Muscle of arm (tissue), 1 donor: ENCODE measurements at regions not wholly inside any gene's neighbourhood (a gene's known extent, or its start where the extent isn't known, plus 50 kb on each side); places are given as distances from the start of the nearest gene placed in this dataset.
"Not testable (repeated sequence)": the region's sequence is repeated elsewhere in the genome, so short reads cannot be mapped to it uniquely, and the experiment has no call there.

Experiments used
- DNase-seq: peaks from one replicate; pipeline ENCODE4 v3.0.0-alpha.2; 2013

DNA sequence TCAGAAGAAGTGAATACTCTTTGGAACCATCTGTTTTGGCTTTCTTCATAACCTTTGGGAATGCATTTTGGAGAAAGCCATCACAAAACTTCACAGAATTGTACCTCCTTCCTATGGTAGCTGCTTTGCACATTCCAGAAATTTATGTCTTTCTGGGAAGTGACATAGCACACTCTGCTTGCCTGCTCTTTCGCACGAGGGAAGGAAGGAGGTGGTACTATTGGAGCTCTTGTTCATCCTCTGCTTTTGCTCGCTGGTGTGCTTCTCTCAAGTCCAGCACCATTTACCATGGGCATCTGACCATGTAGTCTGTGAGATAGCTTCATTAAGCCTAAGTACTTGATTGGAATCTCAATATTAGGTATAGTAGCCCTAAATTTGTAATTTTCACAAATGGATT is 473.3 kb upstream of the SLC35B3 start:
- no peak for DNase-seq

GRCh38 chr6:8906699-8907098 is 471.4 kb upstream of the SLC35B3 start:
- no peak for DNase-seq

- DNase-seq = no peak
These were observed 470.4 kb upstream of the SLC35B3 start for GRCh38 chr6:8905757-8906156.

GRCh38 chr6:8904754-8905153 is 469.4 kb upstream of the SLC35B3 start:
- no peak for DNase-seq

DNA sequence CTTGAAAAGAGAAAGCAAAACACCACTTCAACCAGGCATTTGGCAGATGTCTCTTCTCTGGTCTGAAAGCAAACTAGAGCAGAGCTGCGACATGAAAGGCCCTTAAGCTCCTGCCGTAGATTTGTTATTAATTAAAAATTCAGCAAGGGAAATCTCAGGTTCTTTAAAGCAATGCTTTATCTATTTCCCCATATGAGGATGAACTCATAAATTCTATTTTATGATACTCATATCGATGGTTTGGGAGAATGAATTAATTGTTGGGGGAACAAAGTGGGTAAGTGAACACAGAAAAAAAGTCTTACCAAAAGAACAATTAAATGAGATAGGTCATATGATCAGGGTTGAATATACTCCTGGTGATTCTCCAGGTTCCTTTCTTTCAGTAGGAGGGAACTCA is 464.7 kb upstream of the SLC35B3 start:
- no peak for DNase-seq

- DNase-seq = no peak
These were observed 454.2 kb upstream of the SLC35B3 start for GRCh38 chr6:8889514-8889913.

DNA sequence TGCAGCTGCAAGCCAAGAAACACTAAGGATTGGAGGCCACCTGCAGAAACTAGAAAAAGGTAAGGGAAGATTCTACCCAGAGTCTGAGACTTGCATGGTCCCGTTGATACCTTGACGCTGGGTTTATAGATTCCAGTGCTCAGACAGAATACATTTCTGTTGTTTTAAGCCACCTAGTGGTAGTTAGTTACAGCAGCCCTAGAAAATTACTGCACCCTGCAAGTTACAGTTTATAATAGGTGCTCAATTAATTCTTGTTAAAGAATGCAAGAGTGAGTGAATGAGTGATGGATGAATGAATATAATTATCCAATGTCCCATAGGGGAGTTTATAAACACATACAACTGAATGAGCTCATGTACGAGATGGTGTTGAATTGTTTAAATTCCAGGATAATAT is 453.1 kb upstream of the SLC35B3 start:
- no peak for DNase-seq

- no peak for DNase-seq
These were observed 446.3 kb upstream of the SLC35B3 start for GRCh38 chr6:8881663-8882062.

GRCh38 chr6:8879334-8879733 is 444.0 kb upstream of the SLC35B3 start:
- no peak for DNase-seq

GRCh38 chr6:8875986-8876385 is 440.6 kb upstream of the SLC35B3 start:
- DNase-seq = no peak

DNA sequence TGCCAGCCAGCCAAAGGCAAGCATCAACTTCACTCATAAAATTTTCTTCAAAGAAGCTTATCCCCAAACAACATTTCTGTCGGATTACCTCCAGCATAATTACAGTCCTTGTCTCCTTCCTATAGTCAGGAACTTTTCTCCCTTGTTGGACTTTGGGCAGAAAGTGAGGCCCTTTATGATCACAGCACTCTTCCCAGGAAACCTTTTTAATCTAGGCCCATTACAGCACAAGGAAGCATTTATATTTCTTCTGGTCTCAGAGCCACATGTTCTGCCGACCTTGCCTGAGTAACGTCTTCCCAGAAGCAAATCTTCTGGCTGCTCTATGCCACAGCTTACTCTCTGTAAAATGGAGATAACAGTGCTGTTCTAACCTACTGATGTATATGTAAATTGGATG is 437.2 kb upstream of the SLC35B3 start:
- no peak for DNase-seq

- no peak for DNase-seq
These were observed 430.1 kb upstream of the SLC35B3 start for GRCh38 chr6:8865451-8865850.

- DNase-seq = no peak
These were observed 425.3 kb upstream of the SLC35B3 start for GRCh38 chr6:8860671-8861070.

GRCh38 chr6:8859501-8859900 is 424.2 kb upstream of the SLC35B3 start:
- no peak for DNase-seq

DNA sequence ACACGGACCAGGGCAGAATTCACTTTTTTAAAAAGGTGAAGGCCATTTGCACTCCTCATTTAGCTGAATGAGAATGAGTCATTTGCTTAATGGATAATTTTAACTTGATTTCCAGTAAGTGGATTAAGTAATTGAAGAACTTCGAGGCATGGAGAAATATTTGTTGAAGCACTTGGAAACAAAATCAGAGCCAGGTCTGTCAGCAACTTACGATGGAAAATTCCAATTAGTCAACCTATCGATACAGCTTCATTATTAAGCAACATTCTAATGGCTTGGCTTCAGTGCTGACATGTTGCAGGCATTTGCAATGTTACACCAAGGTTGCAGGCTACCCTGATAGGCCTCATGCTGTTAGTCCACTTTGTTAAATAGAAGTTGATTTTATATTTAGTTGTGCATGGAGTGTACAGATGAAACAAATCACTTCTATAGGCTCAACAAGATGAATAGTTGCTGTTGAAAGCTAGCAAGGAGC is 423.5 kb upstream of the SLC35B3 start:
- no peak for DNase-seq

DNA sequence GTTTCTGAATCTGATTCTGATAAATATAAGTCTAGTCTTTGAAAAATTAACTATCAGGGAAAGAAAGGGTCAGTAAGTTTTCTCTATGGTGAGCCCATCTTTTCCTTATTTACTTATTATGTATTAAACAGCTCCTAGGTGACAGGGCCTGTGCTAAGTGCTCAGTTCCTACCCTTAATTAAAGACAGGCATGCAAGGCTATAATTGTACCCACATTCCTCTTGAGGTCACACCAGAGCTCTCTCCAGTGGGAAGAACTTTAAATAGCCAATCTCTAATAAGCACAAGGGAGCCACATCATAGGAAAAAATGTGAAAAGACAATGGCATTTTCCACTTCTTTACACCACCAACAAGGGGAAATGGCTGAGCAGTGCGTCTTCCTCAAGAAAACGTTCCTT is 421.8 kb upstream of the SLC35B3 start:
- no peak for DNase-seq

DNA sequence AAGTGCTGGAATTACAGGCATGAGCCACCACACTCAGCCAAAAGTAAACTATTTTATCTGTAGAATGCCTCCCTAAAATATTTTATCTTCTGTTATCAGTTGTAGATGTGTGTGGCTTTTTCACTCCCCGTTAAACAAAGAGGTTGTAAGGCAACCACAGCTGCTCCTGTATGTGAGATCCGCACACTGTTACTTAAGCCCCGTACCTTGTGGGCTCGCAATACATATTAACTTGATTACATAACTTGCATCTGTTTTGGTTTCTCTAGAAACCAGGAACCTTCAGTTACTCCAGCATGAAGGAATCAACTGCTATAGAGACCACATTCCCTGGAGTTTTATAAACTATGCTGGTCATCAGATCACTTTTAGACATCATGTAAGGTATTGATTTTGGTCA is 420.1 kb upstream of the SLC35B3 start:
- DNase-seq = no peak

DNA sequence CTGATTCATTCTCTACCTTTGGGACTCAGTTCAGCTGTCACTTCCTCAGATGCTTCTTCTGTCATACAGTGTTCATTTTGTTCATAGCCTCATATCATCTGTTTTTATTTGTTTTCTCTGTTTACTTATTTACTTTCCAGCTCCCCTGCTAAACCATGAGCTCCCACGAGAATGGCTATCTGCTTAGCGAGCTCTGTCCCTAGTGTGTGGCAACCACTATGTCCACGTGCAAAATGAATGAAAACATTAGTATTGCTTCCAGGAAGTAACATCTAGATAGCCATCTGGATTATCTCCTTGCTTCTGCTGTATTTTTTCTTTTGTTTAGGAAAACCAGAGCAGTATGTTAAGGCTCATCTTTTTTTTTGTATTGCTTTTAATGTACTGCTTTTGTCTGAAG is 417.0 kb upstream of the SLC35B3 start:
- no peak for DNase-seq

GRCh38 chr6:8846680-8847079 is 411.3 kb upstream of the SLC35B3 start:
- DNase-seq = not testable (repeated sequence)

DNA sequence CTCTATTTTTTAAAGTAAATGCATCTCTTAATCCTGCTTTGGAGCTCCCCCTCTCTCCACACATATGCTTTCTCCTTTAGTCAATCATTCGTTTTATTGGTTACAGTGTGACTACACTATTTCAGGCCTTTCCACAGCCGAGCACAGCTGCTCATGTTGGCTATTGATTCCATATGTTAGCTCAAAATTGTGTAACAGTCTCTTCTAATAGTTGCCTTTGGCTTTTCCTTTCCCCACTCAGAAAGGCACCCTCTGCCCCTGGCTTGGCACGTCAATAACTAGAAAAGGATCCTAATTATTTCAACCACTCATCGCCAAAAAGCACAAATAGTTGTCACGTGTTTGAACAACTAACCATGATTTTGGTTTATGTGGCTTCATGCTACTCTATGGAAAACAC is 410.3 kb upstream of the SLC35B3 start:
- DNase-seq = no peak

DNA sequence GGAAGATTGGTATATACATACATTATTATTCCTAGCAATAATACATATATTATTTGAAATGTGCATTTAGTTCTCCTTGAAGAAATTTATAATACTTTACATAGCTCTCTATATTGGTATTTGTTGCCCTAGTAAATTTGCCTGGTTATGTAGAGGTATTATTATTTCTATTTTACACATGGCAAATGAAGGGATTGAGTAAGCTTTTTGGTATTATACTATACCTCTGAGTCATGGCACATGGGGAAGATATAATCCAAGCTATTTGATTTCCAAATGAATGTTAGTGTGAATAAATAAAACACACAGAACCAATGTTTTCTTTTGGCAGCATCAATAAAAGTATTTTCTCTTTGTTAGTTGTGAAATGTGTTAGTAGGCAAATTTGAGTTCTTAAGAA is 409.6 kb upstream of the SLC35B3 start:
- DNase-seq = no peak

DNA sequence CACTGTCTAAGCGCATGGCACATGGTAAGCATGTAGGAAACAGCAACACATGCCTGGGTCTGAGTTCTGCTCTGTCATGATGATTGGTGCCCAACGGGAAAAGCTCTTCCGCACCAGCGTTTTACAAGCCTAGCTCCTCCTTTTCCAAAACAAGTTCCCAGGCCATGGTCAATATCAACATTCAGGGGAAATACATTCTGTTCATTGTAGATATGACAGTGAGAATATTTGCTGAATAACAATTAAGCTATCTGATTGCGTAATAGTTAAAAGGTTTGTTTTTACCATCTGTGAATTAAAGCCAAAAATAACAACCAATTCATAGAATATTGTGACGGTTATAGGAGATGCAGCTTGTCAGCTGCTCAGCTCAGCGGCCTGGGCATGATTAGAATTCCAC is 404.3 kb upstream of the SLC35B3 start:
- DNase-seq = no peak

DNA sequence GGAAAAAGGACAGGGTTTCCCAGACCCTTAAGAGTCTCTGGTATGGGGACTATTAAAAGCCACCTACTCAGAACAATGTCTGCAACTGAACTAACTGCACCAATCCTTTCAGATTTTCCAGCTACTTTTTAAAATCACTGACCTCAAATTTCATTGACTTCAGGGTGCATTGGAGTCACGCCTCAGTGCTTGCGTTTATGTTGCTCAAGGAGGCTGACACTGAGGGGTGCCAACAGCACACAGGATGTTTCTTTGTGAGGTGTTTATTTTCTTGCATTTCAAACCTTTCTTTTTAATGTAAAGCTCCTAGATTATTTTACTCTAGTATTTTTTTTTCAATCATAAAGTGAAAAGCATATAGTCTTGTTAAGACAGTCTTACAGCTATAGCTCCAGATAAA is 402.0 kb upstream of the SLC35B3 start:
- DNase-seq = no peak

DNA sequence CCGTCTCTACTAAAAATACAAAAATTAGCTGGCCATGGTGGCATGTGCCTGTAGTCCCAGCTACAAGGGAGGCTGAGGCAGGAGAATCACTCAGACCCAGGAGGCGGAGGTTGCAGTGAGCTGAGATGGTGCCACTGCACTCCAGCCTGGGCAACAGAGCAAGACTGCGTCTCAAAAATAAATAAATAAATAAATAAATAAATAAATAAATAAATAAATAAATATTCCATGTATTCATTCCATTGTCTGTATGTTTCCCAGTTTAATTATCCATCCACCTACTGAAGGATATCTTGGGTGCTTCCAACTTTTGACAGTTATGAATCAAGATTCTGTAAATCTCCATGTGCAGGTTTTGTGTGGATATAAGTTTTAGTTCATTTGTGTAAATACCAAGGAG is 397.4 kb upstream of the SLC35B3 start:
- DNase-seq = not testable (repeated sequence)
